Astrocyte of the spinal cord (primary cell): ENCODE measurements at regions not wholly inside any gene's neighbourhood (a gene's known extent, or its start where the extent isn't known, plus 50 kb on each side); places are given as distances from the start of the nearest gene placed in this dataset.

ENCODE experiments used
- DNase-seq: peaks from one replicate; pipeline ENCODE4 v3.0.0; 2011; ENCODE audit warnings: low read depth, low spot score
- H3K4me3 ChIP-seq: 2 replicates; pipeline ENCODE4 v1.5.1; 2011; ENCODE audit warnings: low read depth, mild to moderate bottlenecking, low read length, moderate library complexity
- CTCF ChIP-seq: IDR thresholded peaks from 2 replicates; pipeline ENCODE4 v1.5.1; 2012; ENCODE audit warnings: low read depth, mild to moderate bottlenecking, low read length, inconsistent platforms
- in situ Hi-C: cut with HindIII; loops from 2 replicates; pipeline ENCODE4 v1.10.0; 2017; ENCODE audit warnings: low sequenced_read_pairs

- no peak for TF ChIP-seq CTCF
- DNase-seq, result no peak
- in situ Hi-C loops, result no loop called here
- H3K4me3 ChIP-seq, result no peak overlapping the region
These were observed 420.9 kb upstream of the KCNH7 start for GRCh38 chr2:163259489-163259888.

- no peak overlapping the region for H3K4me3 ChIP-seq
- DNase-seq, result no peak
- in situ Hi-C loops, result no loop called here
- TF ChIP-seq CTCF, result no peak
These were observed 416.5 kb upstream of the KCNH7 start for GRCh38 chr2:163255086-163255485.

- TF ChIP-seq CTCF, result no peak
- no peak overlapping the region for H3K4me3 ChIP-seq
- no peak for DNase-seq
- in situ Hi-C loops, result no loop called here
These were observed 415.2 kb upstream of the KCNH7 start for GRCh38 chr2:163253621-163254285.

- DNase-seq, result no peak
- TF ChIP-seq CTCF, result no peak
- H3K4me3 ChIP-seq, result no peak overlapping the region
- in situ Hi-C loops, result no loop called here
These were observed 413.6 kb upstream of the KCNH7 start for GRCh38 chr2:163252199-163252598.

- DNase-seq, result no peak
- TF ChIP-seq CTCF, result no peak
- no peak overlapping the region for H3K4me3 ChIP-seq
- in situ Hi-C loops, result no loop called here
These were observed 410.0 kb upstream of the KCNH7 start for GRCh38 chr2:163248376-163249253.

- H3K4me3 ChIP-seq, result no peak overlapping the region
- no peak for TF ChIP-seq CTCF
- DNase-seq, result no peak
- in situ Hi-C loops, result no loop called here
These were observed 409.3 kb upstream of the KCNH7 start for GRCh38 chr2:163247847-163248220.
